D721Med (cell line): ENCODE measurements at regions not wholly inside any gene's neighbourhood (a gene's known extent, or its start where the extent isn't known, plus 50 kb on each side); places are given as distances from the start of the nearest gene placed in this dataset.
"Not testable (repeated sequence)": the region's sequence is repeated elsewhere in the genome, so short reads cannot be mapped to it uniquely, and the experiment has no call there.

Experiments
- DNase-seq: peaks from one replicate; pipeline ENCODE4 v3.0.0; 2011; ENCODE audit warnings: low spot score; ENCODE audit not compliant: insufficient read length
- FAIRE-seq: peaks from 2 replicates; lab custom pipeline; 2011; peaks lifted over from hg19 to GRCh38; lab: Jason Lieb, UNC
- CTCF ChIP-seq: IDR thresholded peaks from 2 replicates; pipeline ENCODE4 v1.5.1; 2012; ENCODE audit warnings: mild to moderate bottlenecking, control low read depth; ENCODE audit not compliant: insufficient read depth; ENCODE audit errors: missing control alignments

GRCh38 chr4:150018257-150018656 lies 60.0 kb upstream of the DCLK2 start:
- FAIRE-seq (no peak), DNase-seq (no peak)
- no peak for TF ChIP-seq CTCF

- FAIRE-seq (no peak), DNase-seq (no peak)
- no peak for TF ChIP-seq CTCF
Measured at GRCh38 chr4:150021483-150021882, 56.8 kb upstream of the DCLK2 start.

- TF ChIP-seq CTCF, result no peak
- FAIRE-seq, result no peak
- no peak for DNase-seq
Measured at GRCh38 chr4:150023489-150023888, 54.8 kb upstream of the DCLK2 start.

GRCh38 chr4:150026987-150027386 lies 51.3 kb upstream of the DCLK2 start:
- DNase-seq, FAIRE-seq: not testable (repeated sequence)
